HK-2 (cell line): ENCODE measurements at regions not wholly inside any gene's neighbourhood (a gene's known extent, or its start where the extent isn't known, plus 50 kb on each side); places are given as distances from the start of the nearest gene placed in this dataset.
A peak's percentile ranks its signal among the peaks of the same experiment; 100 is the strongest.

ENCODE experiments used
- DNase-seq: peaks from one replicate; pipeline ENCODE4 v3.0.0-alpha.2; 2018; ENCODE audit not compliant: unreplicated experiment

- DNase-seq, result no peak
Measured at GRCh38 chr2:76268902-76269620, 558.3 kb upstream of the GCFC2 start.

GRCh38 chr2:76268484-76268883 lies 557.8 kb upstream of the GCFC2 start:
- DNase-seq, result no peak

GRCh38 chr2:76257802-76258201 lies 547.1 kb upstream of the GCFC2 start:
- no peak for DNase-seq

- no peak for DNase-seq
Measured at GRCh38 chr2:76256458-76257088, 545.9 kb upstream of the GCFC2 start.

- DNase-seq, result no peak
Measured at GRCh38 chr2:76252704-76253103, 542.0 kb upstream of the GCFC2 start.

GRCh38 chr2:76251342-76251741 lies 540.6 kb upstream of the GCFC2 start:
- no peak for DNase-seq

- DNase-seq, result no peak
Measured at GRCh38 chr2:76247006-76247405, 536.3 kb upstream of the GCFC2 start.

GRCh38 chr2:76211991-76212985 lies 501.6 kb upstream of the GCFC2 start:
- no peak for DNase-seq

GRCh38 chr2:76210551-76210950 lies 499.8 kb upstream of the GCFC2 start:
- DNase-seq, result no peak

GRCh38 chr2:76204048-76204447 lies 493.3 kb upstream of the GCFC2 start:
- DNase-seq, result no peak

- DNase-seq, result no peak
Measured at GRCh38 chr2:76202866-76203265, 492.2 kb upstream of the GCFC2 start.

- DNase-seq, result peak; percentile 59
Measured at GRCh38 chr2:76197842-76198448, 487.2 kb upstream of the GCFC2 start.

- DNase-seq, result no peak
Measured at GRCh38 chr2:76197428-76197827, 486.7 kb upstream of the GCFC2 start.

GRCh38 chr2:76194031-76194775 lies 483.5 kb upstream of the GCFC2 start:
- DNase-seq, result no peak

GRCh38 chr2:76193089-76193488 lies 482.4 kb upstream of the GCFC2 start:
- no peak for DNase-seq

- DNase-seq, result no peak
Measured at GRCh38 chr2:76188334-76189008, 477.8 kb upstream of the GCFC2 start.

- no peak for DNase-seq
Measured at GRCh38 chr2:76187415-76187814, 476.7 kb upstream of the GCFC2 start.

GRCh38 chr2:76180676-76181075 lies 470.0 kb upstream of the GCFC2 start:
- DNase-seq, result no peak

- no peak for DNase-seq
Measured at GRCh38 chr2:76178610-76179009, 467.9 kb upstream of the GCFC2 start.

GRCh38 chr2:76175295-76175694 lies 464.6 kb upstream of the GCFC2 start:
- no peak for DNase-seq

GRCh38 chr2:76174505-76174904 lies 463.8 kb upstream of the GCFC2 start:
- DNase-seq, result no peak
